Keratinocyte (primary cell): ENCODE measurements at regions not wholly inside any gene's neighbourhood (a gene's known extent, or its start where the extent isn't known, plus 50 kb on each side); places are given as distances from the start of the nearest gene placed in this dataset.

Experiments
- DNase-seq: peaks from one replicate; pipeline ENCODE4 v3.0.0-alpha.2; 2011; ENCODE audit warnings: low read depth, missing footprints, low spot score
- FAIRE-seq: peaks from 2 replicates; lab custom pipeline; 2011; peaks lifted over from hg19 to GRCh38; lab: Jason Lieb, UNC
- H2AFZ ChIP-seq: 2 replicates; pipeline ENCODE4 v1.6.0; 2012; ENCODE audit warnings: low read length, control low read depth, inconsistent platforms; ENCODE audit not compliant: control insufficient read depth
- H3K27ac ChIP-seq: 2 replicates; pipeline ENCODE4 v1.5.1; 2011; ENCODE audit warnings: low read length; ENCODE audit not compliant: control insufficient read depth, insufficient read depth
- H3K27me3 ChIP-seq: 3 replicates; pipeline ENCODE4 v1.6.0; 2011; ENCODE audit warnings: low read length; ENCODE audit not compliant: control insufficient read depth, insufficient read depth; ENCODE audit errors: extremely low read depth
- H3K36me3 ChIP-seq, 2 experiments: 2 replicates in 1 of 2; 3 replicates in 1 of 2; pipeline ENCODE4 v1.5.1; 2011; ENCODE audit warnings: low read length in 2 of 2, mild to moderate bottlenecking in 1 of 2; ENCODE audit not compliant: control insufficient read depth in 2 of 2, insufficient read depth in 2 of 2; ENCODE audit errors: extremely low read depth in 1 of 2
- H3K4me1 ChIP-seq: 3 replicates; pipeline ENCODE4 v1.5.1; 2011; ENCODE audit warnings: low read length; ENCODE audit not compliant: control insufficient read depth, insufficient read depth; ENCODE audit errors: extremely low read depth
- H3K4me2 ChIP-seq: 3 replicates; pipeline ENCODE4 v1.6.0; 2011; ENCODE audit warnings: low read depth, low read length; ENCODE audit not compliant: control insufficient read depth, insufficient read depth; ENCODE audit errors: extremely low read depth
- H3K4me3 ChIP-seq, 3 experiments: fragments of 200-600 bp in 1 of 3; sonication (generic) in 1 of 3; 2 replicates in 2 of 3; 3 replicates in 1 of 3; pipeline ENCODE4 v1.5.1; 2011 to 2016; ENCODE audit warnings: low read length in 3 of 3, mild to moderate bottlenecking in 3 of 3, control low read depth in 2 of 3, inconsistent platforms in 1 of 3, low read depth in 1 of 3, mixed read lengths in 1 of 3, mixed run types in 1 of 3, moderate library complexity in 1 of 3; ENCODE audit not compliant: control insufficient read depth in 2 of 3, insufficient read depth in 2 of 3; ENCODE audit errors: extremely low read depth in 1 of 3
- H3K79me2 ChIP-seq: 2 replicates; pipeline ENCODE4 v1.6.0; 2012; ENCODE audit warnings: low read length; ENCODE audit not compliant: control insufficient read depth, insufficient read depth
- H3K9ac ChIP-seq: 3 replicates; pipeline ENCODE4 v1.6.0; 2011; ENCODE audit warnings: low read length; ENCODE audit not compliant: control insufficient read depth, insufficient read depth; ENCODE audit errors: extremely low read depth
- H3K9me1 ChIP-seq: 3 replicates; pipeline ENCODE4 v1.6.0; 2011; ENCODE audit warnings: low read length; ENCODE audit not compliant: control insufficient read depth, insufficient read depth; ENCODE audit errors: extremely low read depth
- H3K9me3 ChIP-seq: 2 replicates; pipeline ENCODE4 v1.5.1; 2012; ENCODE audit warnings: low read depth, low read length; ENCODE audit not compliant: control insufficient read depth
- H4K20me1 ChIP-seq: 3 replicates; pipeline ENCODE4 v1.6.0; 2011; ENCODE audit warnings: low read length; ENCODE audit not compliant: control insufficient read depth, insufficient read depth; ENCODE audit errors: extremely low read depth
- CTCF ChIP-seq, 3 experiments: IDR thresholded peaks in 1 of 3; conservative IDR thresholded peaks in 1 of 3; optimal IDR thresholded peaks in 1 of 3; 2 replicates in 2 of 3; 3 replicates in 1 of 3; pipeline versions ENCODE3 to v1.5.1; 2011; ENCODE audit warnings: low read length in 3 of 3, mild to moderate bottlenecking in 3 of 3, moderate library complexity in 2 of 3, control low read depth in 1 of 3, inconsistent platforms in 1 of 3; ENCODE audit not compliant: insufficient read depth in 2 of 3; ENCODE audit errors: extremely low read depth in 1 of 3
- EZH2 ChIP-seq: IDR thresholded peaks from one replicate; pipeline ENCODE4 v1.6.1; 2012; ENCODE audit warnings: inconsistent platforms, mild to moderate bottlenecking, low read length, moderate library complexity
- dilution Hi-C: fragments of 300-500 bp; cut with MboI; formaldehyde crosslinking; loops from one replicate; pipeline ENCODE4 v1.7.0; 2020; ENCODE audit warnings: low sequenced_read_pairs; ENCODE audit not compliant: extremely low pct_ligation_motif_present

DNA sequence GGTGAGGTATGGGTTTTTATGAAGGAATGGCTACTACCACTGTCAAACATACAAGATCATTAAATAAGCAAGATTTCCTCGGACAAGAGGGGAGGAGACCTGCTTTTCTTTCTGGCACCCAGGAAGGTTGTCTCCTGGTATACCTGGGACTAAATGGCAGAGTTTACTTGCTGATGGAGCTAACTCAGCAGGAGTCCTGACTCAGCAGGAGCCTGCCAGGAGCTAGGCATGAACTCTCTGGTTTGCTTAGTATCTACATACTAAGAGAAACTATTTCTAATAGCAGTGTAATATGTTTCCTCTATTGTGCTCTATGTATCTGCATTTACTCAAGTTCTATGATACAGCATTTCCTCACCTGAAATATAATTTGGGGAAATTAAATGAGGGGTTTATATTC is 404.2 kb downstream of the RSL24D1 start:
- FAIRE-seq (no peak), DNase-seq (no peak)
- no peaks in the 10 kb centered on the region for H3K36me3 ChIP-seq
- no peaks in the 10 kb centered on the region for H3K27me3 ChIP-seq
- peaks cover under 1% of the 10 kb centered on the region for H3K4me1 ChIP-seq
- no peaks in the 10 kb centered on the region for H4K20me1 ChIP-seq
- dilution Hi-C loops, result no loop called here
- H2AFZ ChIP-seq, result no peak overlapping the region
- no peaks in the 10 kb centered on the region for H3K9me1 ChIP-seq
- no peak overlapping the region for H3K4me2 ChIP-seq
- H3K9ac ChIP-seq, result no peak overlapping the region
- H3K4me3 ChIP-seq, result no peak overlapping the region
- TF ChIP-seq EZH2 (no peak), CTCF (optimal IDR thresholded peaks at IDR 0.05 in 1 of 3, IDR thresholded peaks at IDR 0.05 in 1 of 3, conservative IDR thresholded peaks at IDR 0.05 in 1 of 3; ENCODE audit: extremely low read depth in 1 of 3, insufficient read depth in 2 of 3, low read length in 3 of 3) (no peak)
- H3K27ac ChIP-seq, result no peak overlapping the region
- H3K79me2 ChIP-seq, result no peaks in the 10 kb centered on the region
- H3K9me3 ChIP-seq, result no peaks in the 10 kb centered on the region

DNA sequence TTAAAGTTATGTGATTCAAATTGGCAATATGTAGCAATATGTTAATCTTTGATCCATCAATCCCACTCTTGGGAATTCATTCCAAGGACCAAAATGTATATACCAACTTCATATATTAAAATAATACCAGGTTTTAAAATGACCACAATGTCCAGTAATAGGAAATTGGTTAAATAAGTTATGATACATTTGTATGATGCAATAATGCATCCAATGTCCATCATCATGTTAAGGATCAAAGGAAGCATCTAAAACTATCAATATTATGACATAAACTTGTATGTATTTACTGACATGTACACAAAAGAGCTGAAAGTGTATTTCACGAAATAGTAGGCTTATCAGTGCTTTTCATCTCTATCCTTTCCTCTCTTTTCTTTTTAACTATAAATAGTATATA is 406.0 kb downstream of the RSL24D1 start:
- dilution Hi-C loops, result no loop called here
- no peak for FAIRE-seq

More for the DNA sequence above, 406.0 kb downstream of the RSL24D1 start:
- no peak overlapping the region for H2AFZ ChIP-seq
- no peaks in the 10 kb centered on the region for H3K4me1 ChIP-seq
- no peaks in the 10 kb centered on the region for H4K20me1 ChIP-seq
- H3K4me2 ChIP-seq, result no peak overlapping the region
- H3K9me3 ChIP-seq, result no peaks in the 10 kb centered on the region
- no peaks in the 10 kb centered on the region for H3K36me3 ChIP-seq
- H3K9ac ChIP-seq, result no peak overlapping the region
- no peak overlapping the region for H3K4me3 ChIP-seq
- TF ChIP-seq EZH2 (no peak), CTCF (optimal IDR thresholded peaks at IDR 0.05 in 1 of 3, IDR thresholded peaks at IDR 0.05 in 1 of 3, conservative IDR thresholded peaks at IDR 0.05 in 1 of 3; ENCODE audit: extremely low read depth in 1 of 3, insufficient read depth in 2 of 3, low read length in 3 of 3) (no peak)
- no peak overlapping the region for H3K27ac ChIP-seq
- H3K79me2 ChIP-seq, result no peaks in the 10 kb centered on the region
- no peak for DNase-seq
- H3K27me3 ChIP-seq, result no peaks in the 10 kb centered on the region
- H3K9me1 ChIP-seq, result no peaks in the 10 kb centered on the region
